ENCODE measurements at regions not wholly inside any gene's neighbourhood (a gene's known extent, or its start where the extent isn't known, plus 50 kb on each side); places are given as distances from the start of the nearest gene placed in this dataset.

GRCh38 chr5:93058309-93058708, 522.7 kb downstream of the NR2F1-AS1 start:
- TF ChIP-seq TAF1 (IDR thresholded peaks at IDR 0.05; ENCODE audit: low read depth), result no peak
- TF ChIP-seq YY1 (IDR thresholded peaks at IDR 0.05; ENCODE audit: low read depth), result no peak
- no peak for TF ChIP-seq NFIC (IDR thresholded peaks at IDR 0.05)
- no peak for TF ChIP-seq TCF12 (IDR thresholded peaks at IDR 0.05; ENCODE audit: low read depth)
- TF ChIP-seq ZBTB7A (IDR thresholded peaks at IDR 0.05; ENCODE audit: low read depth), result no peak
- TF ChIP-seq USF1 (IDR thresholded peaks at IDR 0.05), result no peak
- TF ChIP-seq REST (IDR thresholded peaks at IDR 0.05; ENCODE audit: low read depth), result no peak
- no peak for TF ChIP-seq EGR1 (IDR thresholded peaks at IDR 0.05)
- no peak for TF ChIP-seq EP300 (IDR thresholded peaks at IDR 0.05; ENCODE audit: borderline replicate concordance)
- TF ChIP-seq TEAD4 (IDR thresholded peaks at IDR 0.05), result no peak
- TF ChIP-seq RAD21 (IDR thresholded peaks at IDR 0.05; ENCODE audit: low read depth), result no peak
- TF ChIP-seq CEBPB (IDR thresholded peaks at IDR 0.05), result no peak
- TF ChIP-seq FOXM1 (IDR thresholded peaks at IDR 0.05; ENCODE audit: borderline replicate concordance, low read depth), result no peak
- TF ChIP-seq CREB1 (IDR thresholded peaks at IDR 0.05; ENCODE audit: low read depth), result no peak
- no peak for TF ChIP-seq MAX (IDR thresholded peaks at IDR 0.05)

GRCh38 chr5:93057311-93057710, 523.7 kb downstream of the NR2F1-AS1 start:
- no peak for TF ChIP-seq NFIC (IDR thresholded peaks at IDR 0.05)
- TF ChIP-seq EP300 (IDR thresholded peaks at IDR 0.05; ENCODE audit: borderline replicate concordance), result no peak
- no peak for TF ChIP-seq CREB1 (IDR thresholded peaks at IDR 0.05; ENCODE audit: low read depth)
- no peak for TF ChIP-seq MAX (IDR thresholded peaks at IDR 0.05)
- no peak for TF ChIP-seq EGR1 (IDR thresholded peaks at IDR 0.05)
- no peak for TF ChIP-seq TCF12 (IDR thresholded peaks at IDR 0.05; ENCODE audit: low read depth)
- no peak for TF ChIP-seq FOXM1 (IDR thresholded peaks at IDR 0.05; ENCODE audit: borderline replicate concordance, low read depth)
- no peak for TF ChIP-seq ZBTB7A (IDR thresholded peaks at IDR 0.05; ENCODE audit: low read depth)
- no peak for TF ChIP-seq USF1 (IDR thresholded peaks at IDR 0.05)
- no peak for TF ChIP-seq REST (IDR thresholded peaks at IDR 0.05; ENCODE audit: low read depth)
- TF ChIP-seq TEAD4 (IDR thresholded peaks at IDR 0.05), result no peak
- TF ChIP-seq CEBPB (IDR thresholded peaks at IDR 0.05), result no peak
- TF ChIP-seq TAF1 (IDR thresholded peaks at IDR 0.05; ENCODE audit: low read depth), result no peak
- no peak for TF ChIP-seq YY1 (IDR thresholded peaks at IDR 0.05; ENCODE audit: low read depth)
- TF ChIP-seq RAD21 (IDR thresholded peaks at IDR 0.05; ENCODE audit: low read depth), result no peak

- no peak for TF ChIP-seq TCF12 (IDR thresholded peaks at IDR 0.05; ENCODE audit: low read depth)
- no peak for TF ChIP-seq TAF1 (IDR thresholded peaks at IDR 0.05; ENCODE audit: low read depth)
- no peak for TF ChIP-seq YY1 (IDR thresholded peaks at IDR 0.05; ENCODE audit: low read depth)
- TF ChIP-seq ZBTB7A (IDR thresholded peaks at IDR 0.05; ENCODE audit: low read depth), result no peak
- no peak for TF ChIP-seq RAD21 (IDR thresholded peaks at IDR 0.05; ENCODE audit: low read depth)
- no peak for TF ChIP-seq USF1 (IDR thresholded peaks at IDR 0.05)
- TF ChIP-seq NFIC (IDR thresholded peaks at IDR 0.05), result no peak
- TF ChIP-seq FOXM1 (IDR thresholded peaks at IDR 0.05; ENCODE audit: borderline replicate concordance, low read depth), result no peak
- no peak for TF ChIP-seq EGR1 (IDR thresholded peaks at IDR 0.05)
- no peak for TF ChIP-seq MAX (IDR thresholded peaks at IDR 0.05)
- TF ChIP-seq REST (IDR thresholded peaks at IDR 0.05; ENCODE audit: low read depth), result no peak
- TF ChIP-seq TEAD4 (IDR thresholded peaks at IDR 0.05), result no peak
- TF ChIP-seq EP300 (IDR thresholded peaks at IDR 0.05; ENCODE audit: borderline replicate concordance), result no peak
- no peak for TF ChIP-seq CREB1 (IDR thresholded peaks at IDR 0.05; ENCODE audit: low read depth)
- no peak for TF ChIP-seq CEBPB (IDR thresholded peaks at IDR 0.05)
These were observed 525.0 kb downstream of the NR2F1-AS1 start for GRCh38 chr5:93055971-93056370.
